ENCODE measurements at regions not wholly inside any gene's neighbourhood (a gene's known extent, or its start where the extent isn't known, plus 50 kb on each side); places are given as distances from the start of the nearest gene placed in this dataset.
"Not testable (repeated sequence)": the region's sequence is repeated elsewhere in the genome, so short reads cannot be mapped to it uniquely, and the experiment has no call there.

DNA sequence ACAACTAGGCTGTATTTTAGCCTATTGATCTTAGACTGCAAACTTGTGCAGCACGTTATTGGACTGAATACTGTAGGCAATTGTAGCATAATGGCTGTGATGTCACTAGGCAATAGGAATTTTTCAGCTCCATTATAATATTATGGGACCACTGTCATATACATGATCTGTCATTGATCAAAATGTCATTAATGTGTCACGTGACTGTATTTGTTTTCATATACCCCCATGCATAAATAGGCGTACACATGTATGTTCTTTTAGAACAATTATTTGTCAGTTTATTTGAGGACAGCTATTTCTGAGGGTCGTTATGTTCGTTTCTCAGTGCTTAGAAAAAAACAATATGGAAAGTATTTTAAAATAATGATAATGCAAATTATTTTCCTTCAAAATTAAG lies 111.9 kb upstream of the CDH2 start:
- DNase-seq: no peak

DNA sequence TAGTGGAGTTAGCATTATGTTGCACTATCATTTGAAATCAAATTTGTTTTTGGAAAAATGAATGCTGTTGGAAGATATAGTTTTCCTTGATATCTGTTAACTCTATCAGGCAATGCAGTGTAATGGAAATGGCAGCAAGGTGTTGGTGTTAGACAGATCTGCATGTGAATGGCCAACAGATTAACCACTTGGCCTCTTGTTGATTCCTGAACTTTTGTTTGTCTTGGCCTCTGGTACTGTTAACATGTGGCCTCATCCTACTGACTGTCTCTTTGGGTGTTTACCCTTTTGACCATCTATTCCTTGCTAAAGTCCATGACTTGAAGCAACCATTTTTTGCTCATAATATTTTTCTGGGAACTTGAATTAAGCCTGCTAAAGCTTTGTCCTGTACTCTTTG lies 110.2 kb upstream of the CDH2 start:
- no peak for DNase-seq

DNA sequence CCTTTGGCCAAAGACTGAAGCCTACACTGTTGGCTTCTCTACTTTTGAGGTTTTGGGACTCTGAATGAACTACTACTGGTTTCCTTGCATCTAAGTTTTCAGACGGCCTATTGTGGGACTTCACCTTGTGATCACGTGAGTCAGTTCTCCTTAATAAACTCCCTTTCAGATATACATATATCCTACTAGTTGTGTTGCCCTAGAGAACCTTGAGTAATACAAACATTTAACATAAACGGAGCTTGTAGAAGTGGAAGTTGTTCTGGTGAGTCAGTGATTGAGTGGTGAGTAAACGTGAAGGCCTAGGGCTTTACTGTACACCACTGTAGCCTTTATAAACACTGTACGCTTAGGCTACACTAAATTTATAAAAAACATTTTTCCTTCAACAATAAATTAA lies 107.2 kb upstream of the CDH2 start:
- no peak for DNase-seq

DNA sequence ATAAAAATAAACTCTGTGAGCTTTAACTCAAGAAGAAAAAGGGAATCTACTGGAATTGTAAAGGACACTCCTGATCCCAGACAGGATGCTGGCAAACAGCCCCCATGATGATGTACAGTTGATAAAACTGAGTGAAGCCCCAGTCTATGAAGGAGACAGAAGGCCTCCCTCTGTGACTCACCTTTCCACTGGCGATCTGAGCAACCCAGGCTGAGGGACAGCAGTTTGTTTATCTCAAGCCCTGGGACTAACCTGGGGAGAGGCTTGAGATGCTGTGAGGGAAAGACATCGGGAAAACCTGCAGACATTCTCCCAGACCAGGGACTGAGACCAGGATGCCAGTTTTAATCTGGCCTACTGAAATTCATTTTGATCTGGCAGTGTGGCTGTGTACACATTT lies 104.5 kb upstream of the CDH2 start:
- no peak for DNase-seq

DNA sequence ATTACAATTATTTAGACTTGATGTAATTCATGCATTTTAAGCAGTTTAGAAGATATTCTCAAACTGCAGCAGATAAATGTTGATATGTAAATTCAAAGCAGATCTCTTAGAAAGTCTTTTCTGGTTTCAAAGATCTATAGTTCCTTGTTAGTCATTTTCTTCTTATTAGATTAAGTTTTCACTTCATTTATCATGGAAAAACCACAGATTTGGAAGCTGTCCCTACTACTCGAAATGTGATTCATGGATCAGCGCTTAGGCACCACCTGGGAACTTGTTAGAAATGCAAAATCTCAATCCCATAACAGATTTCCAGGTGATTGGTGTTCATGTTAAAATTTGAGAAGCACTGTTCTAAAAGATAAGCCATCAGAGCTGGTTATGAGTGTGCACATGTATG lies 92.8 kb upstream of the CDH2 start:
- DNase-seq: no peak

DNA sequence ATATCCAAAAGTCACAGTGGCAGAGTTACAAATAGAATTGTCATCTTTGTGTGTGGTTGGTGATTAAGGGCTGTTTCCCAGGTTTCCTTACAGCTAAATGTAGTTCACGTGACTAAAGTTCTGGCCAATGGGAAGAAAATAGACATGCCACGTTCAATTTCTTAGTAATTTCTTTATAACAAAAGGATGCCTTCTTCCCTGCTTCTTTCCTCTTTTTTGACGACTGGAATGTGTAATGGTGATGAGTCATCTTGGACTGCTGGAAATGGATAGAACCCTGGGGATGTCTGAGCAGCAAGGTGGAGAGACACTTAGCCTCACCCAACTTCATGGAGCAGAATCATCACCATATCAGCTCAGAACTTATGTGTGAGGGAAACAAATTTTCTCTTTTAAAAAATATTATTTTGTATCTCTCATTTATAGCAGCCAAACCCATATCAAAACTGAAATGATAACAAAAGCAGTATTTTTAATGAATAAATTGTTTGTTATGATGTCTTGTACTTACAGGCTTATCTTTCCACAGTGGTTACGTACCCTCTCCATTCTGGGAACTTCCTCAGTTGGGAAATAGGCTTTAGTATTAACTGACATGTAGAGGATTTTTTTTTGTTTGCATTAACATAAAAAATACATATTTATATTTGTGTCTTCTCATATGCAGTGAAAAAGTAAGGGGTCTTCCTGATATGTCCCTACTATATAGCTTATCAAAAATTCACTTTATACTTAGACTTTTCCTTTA lies 91.1 kb upstream of the CDH2 start:
- DNase-seq: no peak

DNA sequence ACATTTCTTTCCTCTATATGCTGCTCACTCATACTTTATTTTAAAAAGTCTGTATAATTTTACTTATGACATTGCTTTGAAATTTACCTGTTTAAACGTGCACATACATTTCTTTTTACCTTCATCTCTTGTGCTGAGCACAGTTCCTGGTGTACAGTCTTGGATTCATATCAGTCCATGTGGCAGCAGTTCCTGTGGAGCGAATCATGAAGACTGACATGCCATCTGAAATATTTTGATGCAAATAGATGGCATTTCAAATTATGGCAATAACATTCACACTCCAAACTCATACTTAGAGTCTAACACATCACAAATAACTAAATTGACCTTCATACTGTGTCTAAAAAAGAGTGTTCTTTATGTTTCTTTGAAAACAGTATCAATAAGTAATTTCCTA lies 90.3 kb upstream of the CDH2 start:
- no peak for DNase-seq

DNA sequence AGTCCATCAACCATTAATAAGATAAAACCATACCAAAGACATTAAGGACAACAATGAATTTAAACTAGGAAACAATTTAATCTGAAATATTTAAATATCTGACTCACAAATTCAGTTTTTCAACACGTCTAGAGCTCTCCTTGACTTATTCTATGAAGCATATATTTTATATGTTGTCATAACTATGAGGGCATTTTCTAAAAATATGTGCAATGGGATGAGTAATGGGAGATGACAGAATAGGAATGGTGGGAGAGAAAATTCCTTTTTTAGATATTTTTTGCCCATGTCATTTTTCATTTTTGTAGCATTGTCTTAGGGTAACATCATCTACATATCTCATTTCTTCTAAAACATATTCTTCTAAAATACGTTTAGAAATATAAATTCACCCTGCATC lies 79.2 kb upstream of the CDH2 start:
- DNase-seq: no peak

DNA sequence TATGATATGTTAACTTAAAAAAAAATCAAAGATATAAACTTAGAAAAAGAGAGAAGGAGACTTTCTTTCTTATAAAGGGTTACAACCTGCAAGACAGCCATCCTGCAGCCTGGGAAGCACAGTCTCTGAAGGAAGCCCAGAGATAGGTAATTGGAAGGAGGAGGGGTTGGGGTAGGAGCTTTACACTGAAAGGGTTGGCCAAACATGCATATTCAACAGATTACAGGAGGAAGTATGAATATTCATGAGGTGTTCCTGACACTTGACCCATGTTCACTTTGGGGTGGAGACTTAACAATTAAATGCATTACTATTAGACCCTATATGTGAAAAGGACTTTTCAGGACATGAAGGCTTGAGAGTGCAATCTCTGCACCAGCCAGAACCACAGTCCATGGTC lies 71.7 kb upstream of the CDH2 start:
- DNase-seq: no peak

DNA sequence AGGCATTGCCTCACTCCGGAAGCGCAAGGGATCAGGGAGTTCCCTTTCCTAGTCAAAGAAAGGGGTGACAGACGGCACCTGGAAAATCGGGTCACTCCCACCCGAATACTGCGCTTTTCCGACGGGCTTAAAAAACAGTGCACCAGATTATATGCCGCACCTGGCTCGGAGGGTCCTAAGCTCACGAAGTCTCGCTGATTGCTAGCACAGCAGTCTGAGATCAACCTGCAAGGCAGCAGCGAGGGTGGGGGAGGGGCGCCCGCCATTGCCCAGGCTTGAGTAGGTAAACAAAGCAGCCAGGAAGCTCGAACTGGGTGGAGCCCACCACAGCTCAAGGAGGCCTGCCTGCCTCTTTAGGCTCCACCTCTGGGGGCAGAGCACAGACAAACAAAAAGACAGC lies 63.7 kb upstream of the CDH2 start:
- not testable (repeated sequence) for DNase-seq

DNA sequence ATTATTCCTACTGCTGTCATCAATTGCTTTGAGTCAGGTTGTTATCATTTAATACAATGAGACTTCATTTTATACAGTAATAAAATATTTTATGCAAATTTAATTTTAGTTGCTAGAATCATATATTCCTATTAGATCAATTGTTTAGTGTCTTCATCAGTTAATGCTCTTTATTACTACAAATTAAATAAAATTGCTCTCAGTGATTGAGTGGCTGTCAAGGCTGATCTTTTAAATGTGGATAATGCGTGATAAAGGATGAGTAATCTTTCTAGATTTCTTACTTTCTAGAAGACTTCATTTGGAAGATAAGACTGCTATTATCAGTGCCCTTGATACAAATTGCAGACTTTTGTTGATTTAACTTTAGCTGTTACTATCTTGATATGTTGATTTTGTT lies 59.6 kb upstream of the CDH2 start:
- DNase-seq: no peak

Data from DMS79 treated with DMSO at 0.1 percent for 48 hours (cell line).